Mesenchymal stem cell (in vitro differentiated cells and primary cell): ENCODE measurements at regions not wholly inside any gene's neighbourhood (a gene's known extent, or its start where the extent isn't known, plus 50 kb on each side); places are given as distances from the start of the nearest gene placed in this dataset. TPM values are rescaled to one million over a fixed set of nuclear protein-coding genes. Genes with fewer than 3 reads are reported as not detected.

Experiments used
- DNase-seq: peaks from one replicate; pipeline ENCODE4 v3.0.0-alpha.2; 2013
- H2AFZ ChIP-seq: one replicate; pipeline ENCODE4 v1.6.1; 2013; ENCODE audit warnings: low read depth, mild to moderate bottlenecking, control low read depth, inconsistent platforms, low read length, moderate library complexity
- H2AK5ac ChIP-seq: 2 replicates; pipeline ENCODE4 v1.6.1; 2013; ENCODE audit warnings: low read length, moderate library complexity, mild to moderate bottlenecking, inconsistent platforms; ENCODE audit not compliant: severe bottlenecking
- H2BK120ac ChIP-seq: one replicate; pipeline ENCODE4 v1.6.1; 2013; ENCODE audit warnings: low read depth, mild to moderate bottlenecking, inconsistent platforms, low read length, moderate library complexity
- H2BK12ac ChIP-seq, 2 experiments: one replicate each; pipeline ENCODE4 v1.6.1; 2013; ENCODE audit warnings: inconsistent platforms in 2 of 2, low read length in 2 of 2, mild to moderate bottlenecking in 2 of 2, moderate library complexity in 2 of 2, control low read depth in 1 of 2
- H2BK15ac ChIP-seq: one replicate; pipeline ENCODE4 v1.6.1; 2013; ENCODE audit warnings: mild to moderate bottlenecking, low read depth, inconsistent platforms; ENCODE audit not compliant: poor library complexity, severe bottlenecking
- H2BK5ac ChIP-seq: 2 replicates; pipeline ENCODE4 v1.6.1; 2013; ENCODE audit warnings: low read depth, mild to moderate bottlenecking, low read length, control low read depth, inconsistent platforms; ENCODE audit not compliant: poor library complexity, severe bottlenecking
- H3K14ac ChIP-seq, 2 experiments: one replicate each; pipeline ENCODE4 v1.6.1; 2013; ENCODE audit warnings: inconsistent platforms in 2 of 2, low read length in 2 of 2, control low read depth in 1 of 2, mild to moderate bottlenecking in 1 of 2, moderate library complexity in 1 of 2
- H3K18ac ChIP-seq, 2 experiments: one replicate each; pipeline ENCODE4 v1.6.1; 2013; ENCODE audit warnings: inconsistent platforms in 2 of 2, low read length in 2 of 2, control low read depth in 1 of 2, low read depth in 1 of 2, mild to moderate bottlenecking in 1 of 2
- H3K23ac ChIP-seq, 2 experiments: one replicate each; pipeline ENCODE4 v1.6.1; 2013; ENCODE audit warnings: inconsistent platforms in 2 of 2, low read length in 2 of 2, mild to moderate bottlenecking in 2 of 2, moderate library complexity in 2 of 2, control low read depth in 1 of 2
- H3K27ac ChIP-seq: 2 replicates; pipeline ENCODE4 v1.5.1; 2013; ENCODE audit warnings: mild to moderate bottlenecking, moderate library complexity, low read length, control low read depth, inconsistent platforms; ENCODE audit not compliant: poor library complexity, severe bottlenecking
- H3K27me3 ChIP-seq, 2 experiments: 2 replicates each; pipeline versions ENCODE4 v1.6.1 to v1.7.0; 2013; ENCODE audit warnings: low read length in 2 of 2, mild to moderate bottlenecking in 2 of 2, moderate library complexity in 2 of 2, control low read depth in 1 of 2, inconsistent platforms in 1 of 2; ENCODE audit not compliant: control insufficient read depth in 1 of 2, insufficient read depth in 1 of 2
- H3K36me3 ChIP-seq, 2 experiments: 2 replicates each; pipeline versions ENCODE4 v1.6.1 to v1.7.0; 2013; ENCODE audit warnings: low read length in 2 of 2, control low read depth in 1 of 2, inconsistent platforms in 1 of 2, low read depth in 1 of 2, mild to moderate bottlenecking in 1 of 2; ENCODE audit not compliant: insufficient read depth in 2 of 2, control insufficient read depth in 1 of 2
- H3K4ac ChIP-seq, 2 experiments: one replicate each; pipeline ENCODE4 v1.6.1; 2013; ENCODE audit warnings: inconsistent platforms in 2 of 2, low read length in 2 of 2, mild to moderate bottlenecking in 2 of 2, moderate library complexity in 2 of 2, control low read depth in 1 of 2, low read depth in 1 of 2
- H3K4me1 ChIP-seq: 2 replicates; pipeline ENCODE4 v1.6.1; 2013; ENCODE audit warnings: low read depth, low read length, control low read depth; ENCODE audit not compliant: control insufficient read depth, insufficient read depth
- H3K4me2 ChIP-seq: 2 replicates; pipeline ENCODE4 v1.6.1; 2013; ENCODE audit warnings: low read length, mild to moderate bottlenecking, inconsistent platforms; ENCODE audit not compliant: poor library complexity, severe bottlenecking
- H3K4me3 ChIP-seq, 2 experiments: 2 replicates each; pipeline versions ENCODE4 v1.5.1 to v1.7.0; 2013; ENCODE audit warnings: low read length in 2 of 2, mild to moderate bottlenecking in 2 of 2, control low read depth in 1 of 2, low read depth in 1 of 2; ENCODE audit not compliant: insufficient read depth in 1 of 2
- H3K79me1 ChIP-seq: replicated peaks from 2 replicates; pipeline ENCODE4 v1.6.1; 2013; ENCODE audit warnings: mild to moderate bottlenecking, control low read depth, low read length, inconsistent platforms; ENCODE audit not compliant: poor library complexity, severe bottlenecking
- H3K9ac ChIP-seq: 2 replicates; pipeline ENCODE4 v1.7.0; 2013; ENCODE audit warnings: mild to moderate bottlenecking, low read length, moderate library complexity
- H3K9me3 ChIP-seq: 2 replicates; pipeline ENCODE4 v1.7.0; 2013; ENCODE audit warnings: mild to moderate bottlenecking, low read length; ENCODE audit not compliant: control insufficient read depth
- H4K8ac ChIP-seq: one replicate; pipeline ENCODE4 v1.6.1; 2013; ENCODE audit warnings: inconsistent platforms, mild to moderate bottlenecking, low read length, moderate library complexity
- H4K91ac ChIP-seq: one replicate; pipeline ENCODE4 v1.6.1; 2013; ENCODE audit warnings: mild to moderate bottlenecking, low read length, inconsistent platforms
- WGBS: methylation state at CpG from one replicate; pipeline ENCODE4 v1.1.7; 2013; ENCODE audit warnings: mixed read lengths; 5-methylcytosine and 5-hydroxymethylcytosine counted together
- small RNA-seq: library from polyadenylated mRNA; stranded (forward); fragments of <200 nt; extraction: miRNeasy Mini kit (QIAGEN cat#:217004); gene quantifications from one replicate; pipeline ENCODE3, GENCODE V24; 2013; ENCODE audit warnings: low read depth

- H3K27me3 ChIP-seq = no peaks in the 10 kb centered on the region
- no peak overlapping the region for H3K4me3 ChIP-seq
- no peak overlapping the region for H3K4ac ChIP-seq
- H3K18ac ChIP-seq = no peak overlapping the region
- peak overlapping the region; percentile 89 for H3K27ac ChIP-seq
- peaks cover 14% of the 10 kb centered on the region for H3K79me1 ChIP-seq
- no peak overlapping the region for H2BK120ac ChIP-seq
- H4K91ac ChIP-seq = no peak overlapping the region
- no peak overlapping the region for H2BK15ac ChIP-seq
- H3K4me2 ChIP-seq = no peak overlapping the region
- H3K9me3 ChIP-seq = no peaks in the 10 kb centered on the region
- H2AFZ ChIP-seq = no peak overlapping the region
- H3K14ac ChIP-seq = no peak overlapping the region
- DNase-seq = no peak
- H3K23ac ChIP-seq = no peak overlapping the region
- peaks cover 12 to 27% of the 10 kb centered on the region in 2 experiments for H3K36me3 ChIP-seq
- no CpG with 5 or more reads among the region's 7 CpGs for WGBS
- no peak overlapping the region for H4K8ac ChIP-seq
- H3K4me1 ChIP-seq = peaks cover 9% of the 10 kb centered on the region
- H3K9ac ChIP-seq = no peak overlapping the region
- peak overlapping the region; percentile 33 for H2BK5ac ChIP-seq
- H2BK12ac ChIP-seq = no peak overlapping the region
- H2AK5ac ChIP-seq = no peak overlapping the region
These were observed 56.4 kb upstream of the NR2F2 start for GRCh38 chr15:96274087-96274440.

GRCh38 chr15:96274698-96275097 lies 55.8 kb upstream of the NR2F2 start:
- peak overlapping the region; percentile 85 for H3K27ac ChIP-seq

GRCh38 chr15:96276438-96277210 lies 53.9 kb upstream of the NR2F2 start:
- Histone ChIP-seq H3K27ac (peak overlapping the region; percentile 45), H2BK5ac (no peak overlapping the region), H3K79me1 (peaks cover 11% of the 10 kb centered on the region), H2BK120ac (no peak overlapping the region), H3K9ac (no peak overlapping the region), H3K9me3 (no peaks in the 10 kb centered on the region), H3K36me3 (peaks cover 12 to 30% of the 10 kb centered on the region in 2 experiments), H4K8ac (no peak overlapping the region), H4K91ac (no peak overlapping the region), H3K14ac (no peak overlapping the region), H3K4ac (no peak overlapping the region), H3K4me1 (peaks cover 7% of the 10 kb centered on the region), H2BK12ac (no peak overlapping the region), H2AFZ (no peak overlapping the region), H3K23ac (no peak overlapping the region), H2BK15ac (no peak overlapping the region), H2AK5ac (peak overlapping the region; percentile 87), H3K4me2 (no peak overlapping the region), H3K18ac (no peak overlapping the region), H3K27me3 (no peaks in the 10 kb centered on the region), H3K4me3 (peak overlapping the region in 1 of 2 experiments; percentile 26)
- no peak for DNase-seq
- WGBS = 92% methylated on average over 3 of the region's 4 CpGs

More at GRCh38 chr15:96274698-96275097, 55.8 kb upstream of the NR2F2 start:
- Histone ChIP-seq H3K79me1 (peaks cover 16% of the 10 kb centered on the region), H3K4me1 (peaks cover 7% of the 10 kb centered on the region), H2BK15ac (no peak overlapping the region), H3K4ac (no peak overlapping the region), H2BK5ac (no peak overlapping the region), H3K14ac (no peak overlapping the region), H4K8ac (no peak overlapping the region), H3K18ac (no peak overlapping the region), H2AFZ (no peak overlapping the region), H3K9me3 (no peaks in the 10 kb centered on the region), H3K23ac (no peak overlapping the region), H4K91ac (no peak overlapping the region), H2BK120ac (no peak overlapping the region), H3K4me3 (no peak overlapping the region), H3K36me3 (peaks cover 12 to 27% of the 10 kb centered on the region in 2 experiments), H3K9ac (no peak overlapping the region), H2AK5ac (no peak overlapping the region), H2BK12ac (no peak overlapping the region), H3K4me2 (no peak overlapping the region), H3K27me3 (no peaks in the 10 kb centered on the region)
- no peak for DNase-seq
- 17% methylated on average over 2 of the region's 2 CpGs for WGBS

Small RNAs in the stretch of these regions (small RNA-seq; reads per million reads assigned to genes)
- gene AC012409.4 = not detected
- gene RNU2-3P = not detected
